Esophagus squamous epithelium (tissue), 4 donors: ENCODE measurements at regions not wholly inside any gene's neighbourhood (a gene's known extent, or its start where the extent isn't known, plus 50 kb on each side); places are given as distances from the start of the nearest gene placed in this dataset.

Source experiments
- CTCF ChIP-seq, 6 experiments: fragments of 450-650 bp in 4 of 6; fragments of 200-600 bp in 2 of 6; sonication (generic) in 2 of 6; IDR thresholded peaks; one replicate each; pipeline ENCODE4 v1.5.1; 2016 to 2019; ENCODE audit warnings: antibody characterized with exemption in 6 of 6, mild to moderate bottlenecking in 4 of 6, moderate library complexity in 4 of 6
- POLR2A ChIP-seq, 4 donors: fragments of 450-650 bp; IDR thresholded peaks; one replicate each; pipeline ENCODE4 v1.6.1; 2017; ENCODE audit warnings: antibody characterized with exemption in 4 of 4, mild to moderate bottlenecking in 4 of 4, moderate library complexity in 3 of 4

DNA sequence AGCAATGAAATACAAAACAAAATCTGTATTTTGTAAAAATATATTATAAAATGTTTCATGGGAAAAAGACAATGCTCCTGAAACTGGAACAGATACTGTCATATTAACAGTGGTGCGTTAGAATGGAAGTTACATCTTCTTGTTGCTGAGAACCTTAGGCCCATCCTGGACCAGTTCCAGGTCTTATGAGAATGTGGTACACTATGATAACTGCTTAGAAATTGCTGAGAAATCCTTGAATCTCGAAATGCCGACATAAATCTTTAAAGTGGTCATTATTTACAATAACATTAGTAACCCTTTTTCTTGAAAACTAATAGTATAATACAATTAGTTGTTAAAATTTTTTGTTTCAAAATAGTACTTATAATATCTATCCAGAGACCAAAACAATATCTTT, 747.9 kb upstream of the NCAM2 start:
- TF ChIP-seq CTCF (IDR thresholded peaks at IDR 0.05) = no peak
- no peak for TF ChIP-seq POLR2A (IDR thresholded peaks at IDR 0.05)
